Body of pancreas (tissue), 4 donors: ENCODE measurements at regions not wholly inside any gene's neighbourhood (a gene's known extent, or its start where the extent isn't known, plus 50 kb on each side); places are given as distances from the start of the nearest gene placed in this dataset.

Experiments
- CTCF ChIP-seq, 7 experiments: fragments of 450-650 bp in 4 of 7; fragments of 200-600 bp in 3 of 7; sonication (generic) in 3 of 7; IDR thresholded peaks; one replicate each; pipeline ENCODE4 v1.5.1; 2016 to 2019; ENCODE audit warnings: antibody characterized with exemption in 7 of 7
- POLR2A ChIP-seq, 3 donors: fragments of 450-650 bp; IDR thresholded peaks; one replicate each; pipeline ENCODE4 v1.6.1; 2016; ENCODE audit warnings: antibody characterized with exemption in 3 of 3, mild to moderate bottlenecking in 2 of 3

- no peak for TF ChIP-seq POLR2A (IDR thresholded peaks at IDR 0.05)
- no peak for TF ChIP-seq CTCF (IDR thresholded peaks at IDR 0.05)
Observed at GRCh38 chr5:116883875-116884274, 309.3 kb upstream of the SEMA6A start.
